Neural cell (in vitro differentiated cells): ENCODE measurements at regions not wholly inside any gene's neighbourhood (a gene's known extent, or its start where the extent isn't known, plus 50 kb on each side); places are given as distances from the start of the nearest gene placed in this dataset.

ENCODE experiments used
- EZH2 ChIP-seq: fragments of 200-600, 300-800 bp; shearing (Covaris generic), sonication (generic); IDR thresholded peaks from 2 replicates; pipeline ENCODE4 v1.6.1; 2014; ENCODE audit warnings: antibody characterized with exemption, low read length, borderline replicate concordance, mild to moderate bottlenecking; ENCODE audit not compliant: insufficient read depth, poor library complexity, severe bottlenecking
- TF ChIP-seq, protein P1 (sequence below): fragments of 450-650 bp; IDR thresholded peaks from 2 replicates; pipeline ENCODE4 v1.5.1; 2014; ENCODE audit warnings: antibody characterized with exemption, mild to moderate bottlenecking, moderate library complexity; ENCODE audit not compliant: poor library complexity, severe bottlenecking

DNA sequence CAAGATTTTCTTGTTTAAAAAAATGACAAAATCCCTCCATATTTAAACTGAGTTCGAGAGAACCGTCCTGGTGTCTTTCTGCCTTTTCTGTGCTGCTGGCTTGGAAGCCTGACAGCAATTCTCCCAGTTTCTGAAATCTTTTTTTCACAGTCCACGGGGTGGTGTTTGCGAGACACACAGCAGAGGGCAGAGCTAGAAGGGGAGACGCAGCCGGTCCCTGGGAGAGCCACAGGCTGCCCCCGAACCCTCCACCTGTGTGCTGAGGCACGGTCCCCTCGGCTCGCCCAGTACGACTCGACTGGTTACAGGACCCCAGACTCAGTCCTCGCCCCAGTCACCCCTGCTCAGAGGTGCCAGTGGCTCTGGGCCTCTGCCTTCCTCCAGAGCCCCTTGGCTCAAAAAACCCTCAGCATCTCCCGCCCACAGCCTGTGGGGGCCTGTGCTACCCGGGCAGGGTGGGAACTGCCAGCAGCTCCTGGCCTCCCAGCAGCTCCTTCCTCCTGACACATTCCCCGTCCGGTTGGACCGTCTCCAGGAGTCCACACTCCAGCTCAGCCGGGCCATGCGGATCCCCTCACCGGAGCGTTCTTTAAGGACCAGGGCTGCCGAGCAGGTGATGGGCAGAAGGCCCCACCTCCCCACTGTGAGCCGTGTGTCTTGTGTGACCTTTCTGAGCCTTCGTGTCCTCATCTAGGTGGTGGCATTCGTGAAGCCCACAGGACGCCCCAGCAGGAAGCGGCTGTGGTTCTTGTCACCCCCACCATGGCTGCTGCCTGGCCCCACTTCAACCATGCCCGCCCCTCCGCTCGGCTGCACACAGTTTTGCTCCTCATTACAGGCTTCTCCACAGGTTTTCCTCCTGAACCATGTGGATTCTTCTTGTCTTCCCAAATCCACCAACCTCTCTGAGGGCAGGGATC is 52.3 kb upstream of the EN2 start:
- TF ChIP-seq EZH2 = no peak
- TF ChIP-seq, protein P1, sequence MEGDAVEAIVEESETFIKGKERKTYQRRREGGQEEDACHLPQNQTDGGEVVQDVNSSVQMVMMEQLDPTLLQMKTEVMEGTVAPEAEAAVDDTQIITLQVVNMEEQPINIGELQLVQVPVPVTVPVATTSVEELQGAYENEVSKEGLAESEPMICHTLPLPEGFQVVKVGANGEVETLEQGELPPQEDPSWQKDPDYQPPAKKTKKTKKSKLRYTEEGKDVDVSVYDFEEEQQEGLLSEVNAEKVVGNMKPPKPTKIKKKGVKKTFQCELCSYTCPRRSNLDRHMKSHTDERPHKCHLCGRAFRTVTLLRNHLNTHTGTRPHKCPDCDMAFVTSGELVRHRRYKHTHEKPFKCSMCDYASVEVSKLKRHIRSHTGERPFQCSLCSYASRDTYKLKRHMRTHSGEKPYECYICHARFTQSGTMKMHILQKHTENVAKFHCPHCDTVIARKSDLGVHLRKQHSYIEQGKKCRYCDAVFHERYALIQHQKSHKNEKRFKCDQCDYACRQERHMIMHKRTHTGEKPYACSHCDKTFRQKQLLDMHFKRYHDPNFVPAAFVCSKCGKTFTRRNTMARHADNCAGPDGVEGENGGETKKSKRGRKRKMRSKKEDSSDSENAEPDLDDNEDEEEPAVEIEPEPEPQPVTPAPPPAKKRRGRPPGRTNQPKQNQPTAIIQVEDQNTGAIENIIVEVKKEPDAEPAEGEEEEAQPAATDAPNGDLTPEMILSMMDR = no peak
